Duodenal mucosa (tissue), 2 donors: ENCODE measurements at regions not wholly inside any gene's neighbourhood (a gene's known extent, or its start where the extent isn't known, plus 50 kb on each side); places are given as distances from the start of the nearest gene placed in this dataset.

ENCODE experiments used
- H3K27ac ChIP-seq: one replicate; pipeline ENCODE4 v1.7.0; 2013; ENCODE audit warnings: low read depth, low read length
- H3K27me3 ChIP-seq, 2 donors: one replicate each; pipeline ENCODE4 v1.7.0; 2013; ENCODE audit warnings: low read length in 2 of 2, control low read depth in 1 of 2; ENCODE audit not compliant: insufficient read depth in 2 of 2, control insufficient read depth in 1 of 2
- H3K36me3 ChIP-seq, 2 donors: one replicate each; pipeline ENCODE4 v1.7.0; 2013; ENCODE audit warnings: low read length in 2 of 2, control low read depth in 1 of 2; ENCODE audit not compliant: insufficient read depth in 2 of 2, control insufficient read depth in 1 of 2
- H3K4me1 ChIP-seq, 2 donors: one replicate each; pipeline ENCODE4 v1.7.0; 2013; ENCODE audit warnings: low read length in 2 of 2, control low read depth in 1 of 2; ENCODE audit not compliant: insufficient read depth in 2 of 2, control insufficient read depth in 1 of 2
- H3K4me3 ChIP-seq, 2 donors: one replicate each; pipeline ENCODE4 v1.7.0; 2013; ENCODE audit warnings: low read length in 2 of 2, low read depth in 1 of 2
- H3K9ac ChIP-seq, 2 donors: one replicate each; pipeline ENCODE4 v1.7.0; 2013; ENCODE audit warnings: low read length in 2 of 2, low read depth in 1 of 2
- H3K9me3 ChIP-seq, 2 donors: one replicate each; pipeline ENCODE4 v1.7.0; 2013; ENCODE audit warnings: low read length in 2 of 2, control low read depth in 1 of 2; ENCODE audit not compliant: control insufficient read depth in 1 of 2

DNA sequence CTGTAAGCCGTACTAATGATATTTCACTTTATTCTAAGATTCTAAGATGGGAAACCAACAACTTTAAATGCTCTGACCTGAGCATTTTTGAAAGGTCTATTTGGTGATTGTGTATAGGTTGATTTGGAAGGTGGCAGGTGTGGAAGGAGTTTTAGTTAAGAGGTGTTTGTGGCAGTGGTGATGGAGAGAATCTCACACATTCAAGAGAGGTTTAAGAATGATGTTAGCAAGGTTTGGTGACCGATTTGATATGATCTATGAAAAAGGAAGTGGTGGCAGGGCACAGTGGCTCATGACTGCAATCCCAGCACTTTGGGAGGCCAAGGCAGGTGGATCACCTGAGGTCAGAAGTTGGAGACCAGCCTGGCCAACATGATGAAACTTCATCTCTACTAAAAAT lies 319.2 kb upstream of the CD180 start:
- H3K9me3 ChIP-seq: no peaks in the 10 kb centered on the region
- H3K27ac ChIP-seq: no peak overlapping the region
- H3K4me1 ChIP-seq: no peaks in the 10 kb centered on the region
- no peak overlapping the region for H3K4me3 ChIP-seq
- H3K9ac ChIP-seq: no peak overlapping the region
- H3K36me3 ChIP-seq: no peaks in the 10 kb centered on the region
- H3K27me3 ChIP-seq: no peaks in the 10 kb centered on the region

- no peak overlapping the region for H3K9ac ChIP-seq
- H3K4me1 ChIP-seq: no peaks in the 10 kb centered on the region
- H3K27ac ChIP-seq: no peak overlapping the region
- H3K27me3 ChIP-seq: no peaks in the 10 kb centered on the region
- no peaks in the 10 kb centered on the region for H3K36me3 ChIP-seq
- no peaks in the 10 kb centered on the region for H3K9me3 ChIP-seq
- no peak overlapping the region for H3K4me3 ChIP-seq
These were observed 318.6 kb upstream of the CD180 start for GRCh38 chr5:67515020-67515689.

DNA sequence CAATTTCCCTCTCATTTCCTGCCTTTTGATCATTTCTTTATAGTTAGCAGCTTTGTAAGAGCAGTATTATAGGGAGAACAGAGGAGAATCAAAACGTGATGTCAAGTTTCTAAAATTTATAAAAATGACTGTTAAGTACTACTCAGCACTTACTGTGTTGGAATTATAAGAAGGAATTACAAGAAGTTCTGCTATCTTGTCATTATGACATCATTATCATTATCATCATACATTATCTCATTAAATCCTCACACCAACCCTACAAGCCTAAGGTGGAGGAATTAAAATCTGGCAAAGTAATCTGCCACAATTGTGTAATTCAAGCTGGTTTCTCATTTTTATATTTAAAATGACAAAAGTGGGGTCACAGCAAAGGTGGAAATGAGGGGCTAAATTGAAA lies 316.2 kb upstream of the CD180 start:
- H3K9ac ChIP-seq: no peak overlapping the region

DNA sequence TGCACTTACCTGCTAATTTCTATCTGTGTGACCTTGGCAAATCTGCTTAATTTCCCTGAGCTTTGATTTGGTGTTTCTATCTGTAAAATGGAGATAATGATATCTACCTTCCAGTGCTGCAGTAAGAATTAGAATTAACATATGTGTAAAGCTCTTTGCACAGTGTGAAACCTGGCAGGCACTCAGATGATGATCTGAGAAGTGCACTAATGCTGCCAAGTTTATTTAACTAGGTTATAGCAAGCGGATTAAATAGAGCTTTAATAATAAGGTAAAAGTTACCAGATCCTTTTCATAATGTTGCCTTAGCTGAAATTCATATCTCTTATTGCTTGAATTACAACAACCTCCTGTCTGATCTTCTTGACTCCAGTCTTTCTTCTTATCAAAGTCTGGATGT lies 315.3 kb upstream of the CD180 start:
- Histone ChIP-seq H3K4me1 (no peaks in the 10 kb centered on the region), H3K27me3 (no peaks in the 10 kb centered on the region), H3K36me3 (no peaks in the 10 kb centered on the region), H3K4me3 (no peak overlapping the region), H3K9ac (no peak overlapping the region), H3K27ac (no peak overlapping the region), H3K9me3 (no peaks in the 10 kb centered on the region)

More for the DNA sequence above, 316.2 kb upstream of the CD180 start:
- Histone ChIP-seq H3K4me1 (no peaks in the 10 kb centered on the region), H3K4me3 (no peak overlapping the region), H3K27ac (no peak overlapping the region), H3K27me3 (no peaks in the 10 kb centered on the region), H3K36me3 (no peaks in the 10 kb centered on the region), H3K9me3 (no peaks in the 10 kb centered on the region)

DNA sequence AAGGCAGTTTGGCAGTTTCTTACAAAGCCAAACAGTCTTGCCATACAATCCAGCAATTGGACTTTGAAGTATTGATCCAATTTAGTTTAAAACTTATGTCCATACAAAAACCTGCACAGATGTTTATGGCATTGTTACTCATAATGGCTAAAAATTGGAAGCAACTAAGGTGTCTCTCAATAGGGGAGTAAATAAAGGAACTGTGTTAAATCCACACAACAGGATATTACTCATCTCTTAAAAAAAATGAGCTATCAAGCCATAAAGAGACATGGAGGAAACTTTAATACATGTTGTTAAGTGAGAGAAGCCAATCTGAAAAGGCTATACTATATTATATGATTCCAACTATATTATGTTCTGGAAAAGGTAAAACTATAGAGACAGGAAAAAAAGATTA lies 313.6 kb upstream of the CD180 start:
- H3K9me3 ChIP-seq: no peaks in the 10 kb centered on the region
- no peaks in the 10 kb centered on the region for H3K27me3 ChIP-seq
- no peaks in the 10 kb centered on the region for H3K4me1 ChIP-seq

GRCh38 chr5:67509402-67510186 lies 313.0 kb upstream of the CD180 start:
- H3K9ac ChIP-seq: no peak overlapping the region
- H3K4me3 ChIP-seq: no peak overlapping the region
- H3K27ac ChIP-seq: no peak overlapping the region
- no peaks in the 10 kb centered on the region for H3K27me3 ChIP-seq
- H3K36me3 ChIP-seq: no peaks in the 10 kb centered on the region
- H3K9me3 ChIP-seq: no peaks in the 10 kb centered on the region
- no peaks in the 10 kb centered on the region for H3K4me1 ChIP-seq

More for the DNA sequence above, 313.6 kb upstream of the CD180 start:
- H3K9ac ChIP-seq: no peak overlapping the region
- H3K36me3 ChIP-seq: no peaks in the 10 kb centered on the region
- H3K4me3 ChIP-seq: no peak overlapping the region
- no peak overlapping the region for H3K27ac ChIP-seq

DNA sequence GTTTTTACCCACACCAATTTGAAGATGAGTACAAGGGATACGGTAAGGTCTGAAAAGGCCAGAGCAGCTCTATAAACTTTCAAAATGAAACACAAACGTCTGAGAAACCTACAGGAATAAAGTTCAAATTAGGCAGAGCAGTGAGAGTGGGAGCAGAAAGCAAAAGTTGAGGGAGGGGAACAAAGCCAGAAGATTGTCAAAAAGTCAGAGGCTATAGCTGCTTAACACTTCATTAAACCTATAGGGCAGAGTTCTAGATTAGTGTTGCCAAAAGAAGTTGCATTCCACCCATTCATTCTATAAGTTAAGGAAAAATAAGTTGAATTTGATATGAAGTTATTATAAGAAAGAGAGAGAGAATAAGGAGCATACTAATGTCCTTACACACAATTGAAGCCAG lies 309.6 kb upstream of the CD180 start:
- H3K4me3 ChIP-seq: no peak overlapping the region
- no peaks in the 10 kb centered on the region for H3K27me3 ChIP-seq
- no peaks in the 10 kb centered on the region for H3K4me1 ChIP-seq
- H3K9me3 ChIP-seq: no peaks in the 10 kb centered on the region
- no peak overlapping the region for H3K9ac ChIP-seq
- no peak overlapping the region for H3K27ac ChIP-seq
- H3K36me3 ChIP-seq: no peaks in the 10 kb centered on the region

GRCh38 chr5:67502951-67503350 lies 306.4 kb upstream of the CD180 start:
- no peak overlapping the region for H3K27ac ChIP-seq
- no peaks in the 10 kb centered on the region for H3K36me3 ChIP-seq
- H3K9ac ChIP-seq: no peak overlapping the region
- no peak overlapping the region for H3K4me3 ChIP-seq
- H3K4me1 ChIP-seq: no peaks in the 10 kb centered on the region
- no peaks in the 10 kb centered on the region for H3K27me3 ChIP-seq
- peaks cover 0 to 7% of the 10 kb centered on the region in 2 donors for H3K9me3 ChIP-seq

GRCh38 chr5:67496051-67496450 lies 299.5 kb upstream of the CD180 start:
- Histone ChIP-seq H3K27me3 (no peaks in the 10 kb centered on the region), H3K4me1 (no peaks in the 10 kb centered on the region), H3K9me3 (peaks cover 0 to 7% of the 10 kb centered on the region in 2 donors), H3K9ac (no peak overlapping the region), H3K4me3 (no peak overlapping the region), H3K36me3 (no peaks in the 10 kb centered on the region), H3K27ac (no peak overlapping the region)

- H3K4me3 ChIP-seq: no peak overlapping the region
- no peak overlapping the region for H3K27ac ChIP-seq
- H3K4me1 ChIP-seq: no peaks in the 10 kb centered on the region
- no peaks in the 10 kb centered on the region for H3K36me3 ChIP-seq
- no peak overlapping the region for H3K9ac ChIP-seq
- peaks cover 0 to under 1% of the 10 kb centered on the region in 2 donors for H3K9me3 ChIP-seq
- no peaks in the 10 kb centered on the region for H3K27me3 ChIP-seq
These were observed 298.5 kb upstream of the CD180 start for GRCh38 chr5:67495072-67495471.
